HG03025 (cell line): ENCODE measurements at regions not wholly inside any gene's neighbourhood (a gene's known extent, or its start where the extent isn't known, plus 50 kb on each side); places are given as distances from the start of the nearest gene placed in this dataset.
"Not testable (repeated sequence)": the region's sequence is repeated elsewhere in the genome, so short reads cannot be mapped to it uniquely, and the experiment has no call there.

Experiments used
- ATAC-seq: cut with Tn5 transposase; IDR thresholded peaks from one replicate; pipeline ENCODE4 v1.9.1; 2021; ENCODE audit warnings: mild to moderate bottlenecking, moderate library complexity; ENCODE audit not compliant: unreplicated experiment, low FRiP score

DNA sequence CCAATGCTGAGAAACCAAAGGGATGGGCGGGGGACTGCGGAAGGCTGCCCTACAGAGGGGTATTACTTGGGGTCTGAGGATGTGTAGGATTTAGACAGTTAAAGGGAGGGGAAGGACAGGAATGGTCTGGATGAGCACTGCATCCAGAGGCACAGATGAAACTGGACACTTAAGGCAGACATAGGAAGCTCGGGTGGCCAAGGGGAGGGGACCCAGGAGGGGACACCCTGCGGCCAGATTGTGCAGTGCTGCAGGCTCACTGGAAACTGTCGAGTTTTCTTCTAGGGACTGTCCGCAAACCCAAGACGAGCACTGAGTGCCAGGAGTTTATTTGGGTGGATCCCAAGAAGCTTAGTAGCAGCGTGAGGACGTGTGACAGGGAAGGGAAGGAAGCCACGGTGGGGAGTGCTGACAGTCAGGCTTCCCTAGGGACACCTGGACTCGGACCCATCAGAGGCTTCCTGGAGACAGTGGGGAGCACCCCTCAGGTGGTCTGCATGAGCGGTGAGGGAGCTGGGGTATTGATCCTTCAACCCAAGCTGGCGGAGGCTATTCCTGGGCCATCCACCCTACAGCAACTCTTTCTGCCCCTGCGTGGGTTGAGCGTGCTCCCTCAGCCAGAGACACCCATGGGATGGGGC, 278.7 kb downstream of the FOXL1 start:
- ATAC-seq, result no peak

DNA sequence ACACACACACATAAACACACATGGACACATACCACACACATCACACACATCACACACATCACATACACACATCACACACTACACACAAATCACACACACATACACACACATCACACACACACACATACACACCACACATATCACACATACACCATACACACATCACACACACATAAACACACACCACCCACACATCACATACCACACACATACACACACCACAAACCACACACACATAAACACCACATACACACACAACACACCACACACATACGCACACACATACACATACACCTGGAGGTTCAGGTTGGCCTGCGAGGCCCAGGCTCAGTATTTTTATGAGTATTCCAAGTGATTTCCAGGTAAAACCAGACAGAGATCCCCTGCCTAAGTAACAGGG, 279.5 kb downstream of the FOXL1 start:
- no peak for ATAC-seq

DNA sequence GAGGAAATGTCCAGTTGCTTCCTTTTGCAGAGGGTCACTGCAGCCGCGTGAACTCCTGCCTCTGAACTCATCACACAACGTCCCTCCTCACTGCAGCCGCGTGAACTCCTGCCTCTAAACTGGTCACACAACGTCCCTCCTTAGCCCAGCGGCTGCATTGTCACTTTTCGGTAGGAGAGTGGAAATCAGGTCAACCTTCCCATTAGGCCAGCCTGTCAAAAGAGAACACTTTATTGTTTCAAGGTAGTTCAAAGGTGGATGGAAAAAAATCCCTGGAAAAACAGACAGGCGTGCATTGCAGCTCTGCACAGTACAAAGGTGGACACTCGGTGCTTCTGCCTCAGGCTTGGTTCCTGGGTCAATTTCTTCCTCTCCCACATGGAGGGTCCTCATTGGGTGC, 280.2 kb downstream of the FOXL1 start:
- ATAC-seq, result no peak

DNA sequence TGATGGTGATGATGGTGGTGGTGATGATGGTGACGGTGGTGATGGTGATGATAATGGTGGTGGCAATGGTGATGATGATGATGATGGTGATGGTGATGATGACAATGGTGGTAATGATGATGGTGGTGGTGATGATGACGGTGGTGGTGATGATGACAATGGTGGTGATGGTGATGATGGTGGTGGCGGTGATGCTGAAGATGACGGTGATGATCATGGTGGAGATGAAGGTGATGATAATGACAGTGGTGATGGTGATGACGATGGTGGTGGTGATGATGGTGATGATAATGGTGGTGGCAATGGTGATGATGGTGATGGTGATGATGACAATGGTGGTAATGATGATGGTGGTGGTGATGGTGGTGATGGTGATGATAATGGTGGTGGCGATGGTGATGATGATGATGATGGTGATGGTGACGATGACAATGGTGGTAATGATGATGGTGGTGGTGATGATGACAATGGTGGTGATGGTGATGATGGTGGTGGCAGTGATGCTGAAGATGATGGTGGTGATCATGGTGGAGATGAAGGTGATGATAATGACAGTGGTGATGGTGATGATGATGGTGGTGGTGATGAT, 283.0 kb downstream of the FOXL1 start:
- not testable (repeated sequence) for ATAC-seq

DNA sequence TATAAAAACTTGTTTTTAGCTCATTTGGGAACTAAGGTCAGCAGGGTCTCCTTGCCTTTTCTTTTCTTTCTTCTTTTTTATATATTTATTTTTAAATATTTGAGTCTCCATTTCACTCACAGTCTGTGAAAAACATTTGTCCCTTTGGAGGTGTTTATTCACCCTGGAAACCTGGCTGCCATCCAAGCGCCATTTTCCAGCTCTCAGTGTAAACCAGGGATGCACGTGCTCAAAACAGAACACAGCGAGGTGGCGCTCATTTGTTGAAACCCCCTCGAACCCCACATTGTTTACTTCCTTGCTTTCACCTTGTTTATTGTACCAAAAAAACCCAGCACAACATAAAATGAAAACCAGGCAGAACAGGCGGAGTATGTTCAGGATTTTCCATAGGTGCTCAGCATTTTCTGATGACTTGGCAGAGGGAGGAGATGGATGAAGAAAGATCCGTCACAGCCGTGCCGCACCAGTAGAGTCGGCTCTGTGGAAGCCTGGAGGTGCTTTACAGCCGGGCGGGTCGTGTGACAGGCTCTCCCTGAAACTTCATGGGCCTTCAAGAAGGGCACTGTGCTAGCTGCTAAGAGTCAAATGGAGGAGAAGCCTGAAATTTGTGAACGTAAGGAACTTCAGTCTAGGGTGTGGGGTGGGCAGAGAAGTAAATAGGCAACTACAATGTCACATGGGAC, 284.4 kb downstream of the FOXL1 start:
- ATAC-seq, result no peak

DNA sequence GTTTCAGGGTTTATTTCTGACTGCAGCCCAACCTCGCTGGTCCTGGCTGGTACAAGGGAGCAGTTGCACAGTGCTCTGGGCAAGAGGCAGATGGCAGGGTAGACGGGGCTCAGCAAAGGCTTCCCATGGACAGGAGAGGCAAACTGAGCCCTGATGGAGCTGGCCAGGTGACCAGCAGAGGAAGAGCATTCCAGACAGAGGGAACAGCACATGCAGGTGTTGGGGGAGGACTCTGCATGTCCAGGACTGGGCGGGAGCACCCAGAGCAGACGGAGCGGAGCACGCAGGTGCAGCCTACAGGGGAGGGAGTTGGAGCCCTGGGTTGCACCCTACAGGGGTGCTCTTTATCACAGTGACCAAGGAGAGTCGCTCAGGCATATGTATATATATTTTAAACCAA, 285.3 kb downstream of the FOXL1 start:
- ATAC-seq, result no peak

DNA sequence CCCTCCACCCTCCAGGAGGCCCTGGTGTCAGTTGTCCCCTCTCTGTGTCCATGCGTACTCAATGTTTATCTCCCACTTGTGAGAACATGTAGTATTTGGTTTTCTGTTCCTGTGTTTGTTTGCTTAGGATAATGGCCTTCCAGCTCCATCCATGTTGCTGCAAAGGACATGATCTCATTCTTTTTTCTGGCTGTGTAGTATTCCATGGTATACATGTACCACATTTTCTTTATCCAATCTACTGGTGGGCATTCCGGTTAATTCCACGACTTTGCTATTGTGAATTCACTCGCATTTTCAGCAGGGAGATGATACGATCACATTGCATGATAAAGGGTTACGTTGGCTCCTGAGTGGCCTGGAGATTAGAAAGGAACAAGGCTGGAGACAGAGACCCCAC, 286.2 kb downstream of the FOXL1 start:
- ATAC-seq, result no peak

DNA sequence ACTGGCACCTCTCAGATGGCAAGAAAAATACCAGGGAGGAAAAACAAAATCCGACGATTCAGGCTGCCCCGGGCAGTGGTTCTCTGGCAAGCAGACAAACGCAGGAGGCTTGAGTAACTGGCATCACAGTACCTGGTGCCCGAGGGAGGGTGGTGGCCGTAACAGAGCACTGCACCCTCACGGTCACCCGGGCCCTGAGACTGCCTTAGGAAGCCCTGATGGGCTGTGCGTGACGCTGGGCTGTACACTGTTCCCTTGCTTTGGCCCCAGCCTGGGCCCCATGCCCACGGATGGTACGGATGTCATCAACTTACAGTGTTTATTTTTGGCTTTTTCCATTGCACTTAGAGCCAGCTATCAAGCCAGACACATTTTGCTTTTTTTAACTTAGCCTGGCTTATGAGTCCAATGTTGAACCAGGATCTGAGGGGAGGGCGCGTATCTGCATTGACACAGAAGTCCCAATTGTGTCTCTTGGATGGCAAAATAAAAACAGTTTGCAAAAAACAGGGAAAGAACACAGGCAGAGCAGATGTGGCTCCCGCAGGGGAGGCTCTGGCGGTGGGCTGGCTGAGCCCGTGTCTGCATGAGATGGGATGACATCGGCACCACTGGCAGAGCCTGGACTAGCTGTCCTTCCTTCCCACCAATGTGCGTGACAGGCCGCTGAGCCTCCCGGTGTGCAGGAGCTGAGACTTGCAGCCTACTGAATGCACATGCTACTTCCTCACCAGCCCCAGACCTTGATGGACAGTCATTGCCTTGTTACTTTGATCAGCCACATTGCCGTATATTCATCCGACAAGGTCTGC, 287.7 kb downstream of the FOXL1 start:
- no peak for ATAC-seq

DNA sequence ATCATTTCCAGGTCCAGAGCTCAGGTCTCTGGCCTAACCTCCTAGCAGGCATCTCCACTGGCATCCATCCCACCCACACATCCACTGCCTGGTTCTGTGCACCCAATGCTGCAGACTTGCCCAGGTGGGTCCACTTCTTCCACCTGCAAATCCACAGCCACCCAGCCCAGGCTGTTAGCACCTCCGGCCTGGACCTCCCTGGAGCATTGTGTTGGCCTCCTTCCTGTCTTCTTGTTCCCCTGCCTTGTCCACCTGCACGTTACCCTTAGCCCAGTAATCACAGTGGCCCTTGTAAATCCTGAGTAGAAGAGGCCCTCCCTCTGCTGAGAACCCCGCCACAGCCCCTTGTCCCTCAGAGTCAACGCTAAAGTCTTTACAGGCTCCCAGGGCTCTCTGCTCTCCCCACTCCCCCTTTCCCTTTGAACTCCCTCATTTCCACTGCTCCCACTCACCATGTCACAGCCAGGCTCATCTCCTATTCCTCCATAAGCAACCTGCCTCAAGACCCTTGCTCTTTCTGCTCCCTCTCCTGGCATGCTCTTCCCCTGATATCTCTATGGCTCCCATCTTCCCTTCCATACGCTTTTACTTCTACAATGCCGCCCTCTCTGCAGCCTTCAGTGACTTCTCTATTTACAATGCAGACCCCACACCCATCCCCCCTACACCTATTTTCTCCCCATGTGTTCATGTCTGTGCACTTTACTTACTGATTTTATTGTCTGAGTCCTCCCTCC, 288.8 kb downstream of the FOXL1 start:
- ATAC-seq, result no peak

DNA sequence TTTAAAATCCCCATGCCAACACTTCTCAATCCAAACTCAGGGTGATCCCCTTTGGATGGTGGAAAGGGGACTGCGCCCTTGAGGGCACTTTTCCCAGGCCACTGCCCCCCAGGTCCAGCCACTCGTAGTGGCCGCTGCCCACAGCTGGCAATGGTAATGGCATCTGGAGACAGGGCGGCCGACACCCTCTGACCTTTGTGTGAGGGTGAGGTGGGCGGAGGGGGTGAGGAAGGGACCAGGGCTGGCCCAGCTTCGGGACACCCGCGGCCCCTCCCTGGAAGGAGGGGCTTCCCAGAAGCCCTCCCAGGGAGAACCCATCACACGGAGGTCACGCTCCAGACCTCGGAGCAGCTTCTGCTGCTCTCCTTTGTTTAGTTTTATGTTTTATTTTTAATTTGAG, 289.7 kb downstream of the FOXL1 start:
- ATAC-seq, result no peak

DNA sequence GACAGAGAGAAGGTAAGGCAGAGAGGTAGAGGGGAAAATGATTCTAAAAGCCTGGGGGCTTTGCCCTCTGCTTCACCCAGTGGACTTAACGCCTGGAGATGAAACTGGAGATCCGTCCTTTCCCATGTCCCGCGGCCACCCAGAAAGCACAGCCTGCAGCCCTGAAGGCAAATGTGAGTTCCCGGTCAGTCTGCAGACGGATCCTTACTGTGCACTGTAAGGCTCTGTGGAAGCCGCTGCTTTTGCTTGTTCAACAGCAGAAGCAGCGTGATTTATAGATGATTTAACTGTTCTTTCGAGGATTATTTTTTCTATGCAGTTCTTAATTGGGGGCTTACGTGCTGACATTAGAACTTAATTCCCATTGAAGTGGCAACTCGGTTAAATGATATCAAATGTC, 290.4 kb downstream of the FOXL1 start:
- no peak for ATAC-seq

DNA sequence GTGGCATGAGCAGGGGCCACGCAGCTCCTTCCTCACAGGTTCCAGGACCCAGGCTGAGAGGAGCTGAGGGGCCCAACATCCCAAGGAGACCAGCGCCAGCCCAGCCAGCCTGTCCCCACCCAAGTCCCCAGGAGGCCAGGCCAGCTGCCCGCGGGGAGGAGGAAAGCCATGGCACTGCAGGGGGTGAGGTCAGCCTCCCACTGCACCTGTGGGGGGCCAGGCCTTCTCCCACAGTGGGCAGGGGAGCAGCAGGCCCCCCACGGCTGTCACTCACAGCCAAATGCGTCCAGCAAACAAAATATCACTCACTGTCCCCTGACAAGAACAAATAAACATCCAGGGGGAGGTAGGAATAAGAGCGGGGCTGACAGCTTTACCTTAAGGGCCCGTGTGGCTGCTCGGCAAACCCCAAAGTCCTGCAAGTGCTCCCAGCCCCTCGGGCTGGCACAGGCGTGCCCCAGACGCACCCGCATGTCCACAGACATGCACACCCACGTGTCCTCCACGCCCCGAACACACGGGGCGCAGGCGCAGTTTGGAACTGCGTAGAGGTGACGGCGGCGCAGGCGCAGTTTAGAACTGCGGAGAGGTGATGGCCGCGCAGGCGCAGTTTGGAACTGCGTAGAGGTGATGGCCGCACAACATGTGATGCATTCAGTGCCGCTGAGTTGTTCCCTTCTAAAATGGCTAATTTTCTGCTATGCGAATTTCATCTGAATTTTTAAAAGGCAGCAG, 291.1 kb downstream of the FOXL1 start:
- no peak for ATAC-seq

DNA sequence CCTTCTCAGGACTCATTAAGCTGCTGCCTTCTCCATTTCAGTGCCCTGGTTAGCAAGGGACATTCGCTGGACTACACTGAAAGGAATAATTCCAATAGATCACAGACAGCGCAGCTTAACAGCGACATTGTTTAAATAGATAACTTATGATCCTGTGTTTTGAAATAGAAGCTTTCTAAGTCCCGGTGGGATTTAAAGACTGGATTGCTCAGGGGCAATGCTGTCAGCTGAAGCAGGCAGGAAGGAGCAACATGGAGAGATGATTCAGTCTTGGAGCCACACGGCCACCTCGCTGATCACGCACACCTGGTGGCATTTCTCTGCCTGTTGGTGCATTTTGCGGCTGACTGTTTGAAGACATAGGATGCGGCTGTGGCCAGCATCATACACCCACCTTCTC, 292.0 kb downstream of the FOXL1 start:
- ATAC-seq, result no peak

DNA sequence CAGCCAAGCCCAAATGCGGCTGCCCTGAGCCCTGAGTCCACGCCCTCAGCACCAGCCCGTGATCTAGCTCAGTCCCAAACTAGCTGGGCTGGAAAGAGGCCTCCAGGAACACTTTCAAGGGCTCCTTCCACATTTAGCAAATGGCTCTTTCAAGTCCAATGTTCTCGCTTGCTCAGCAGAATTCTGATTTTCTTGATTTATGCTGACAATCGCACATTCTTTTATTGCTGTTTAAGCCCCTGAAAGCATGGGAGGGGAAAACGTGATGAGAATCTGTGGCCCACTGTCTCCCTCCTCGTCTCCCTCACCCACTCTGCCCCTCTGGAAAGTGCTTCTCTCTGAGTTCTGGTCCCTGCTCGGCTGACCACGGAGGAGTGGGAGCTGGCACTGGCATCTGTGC, 293.8 kb downstream of the FOXL1 start:
- ATAC-seq, result no peak

DNA sequence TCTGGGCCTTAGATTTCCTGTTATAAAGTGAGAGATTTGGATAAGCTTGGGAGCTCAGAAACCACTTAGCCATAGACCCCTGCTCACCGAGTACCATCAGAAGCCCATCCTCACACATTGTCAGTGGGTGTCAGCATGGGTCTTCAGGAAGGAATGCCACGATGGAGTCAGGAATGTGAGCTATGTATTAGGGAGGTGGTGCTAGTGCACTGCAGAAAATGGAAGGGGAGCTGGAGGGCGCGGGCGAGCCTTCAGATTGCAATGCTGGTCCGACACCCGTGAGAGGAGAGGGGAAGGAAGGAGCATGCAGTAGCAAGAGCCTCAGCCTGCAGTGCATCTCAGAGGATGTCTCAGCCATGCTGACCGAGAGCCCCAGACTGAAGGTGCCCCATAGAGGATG, 294.5 kb downstream of the FOXL1 start:
- no peak for ATAC-seq

DNA sequence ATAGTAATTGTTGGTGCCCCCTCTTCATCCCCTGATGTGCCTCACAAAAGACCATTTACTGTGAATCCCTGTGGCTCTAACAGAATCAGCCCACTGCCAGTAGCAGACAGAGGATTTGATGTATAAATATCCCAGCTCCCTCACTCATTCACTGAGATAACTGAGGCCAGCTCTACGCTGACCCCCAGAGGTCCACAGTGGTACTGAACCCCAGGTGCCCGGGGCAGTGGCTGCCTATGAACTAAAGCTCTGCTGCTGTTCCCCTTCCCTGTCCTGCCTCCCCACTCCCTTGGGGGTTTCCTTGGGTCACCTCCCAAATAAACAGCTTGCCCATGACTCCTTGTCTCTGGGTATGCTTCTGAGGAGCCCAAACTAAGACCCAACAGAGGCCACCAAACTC, 295.8 kb downstream of the FOXL1 start:
- no peak for ATAC-seq

DNA sequence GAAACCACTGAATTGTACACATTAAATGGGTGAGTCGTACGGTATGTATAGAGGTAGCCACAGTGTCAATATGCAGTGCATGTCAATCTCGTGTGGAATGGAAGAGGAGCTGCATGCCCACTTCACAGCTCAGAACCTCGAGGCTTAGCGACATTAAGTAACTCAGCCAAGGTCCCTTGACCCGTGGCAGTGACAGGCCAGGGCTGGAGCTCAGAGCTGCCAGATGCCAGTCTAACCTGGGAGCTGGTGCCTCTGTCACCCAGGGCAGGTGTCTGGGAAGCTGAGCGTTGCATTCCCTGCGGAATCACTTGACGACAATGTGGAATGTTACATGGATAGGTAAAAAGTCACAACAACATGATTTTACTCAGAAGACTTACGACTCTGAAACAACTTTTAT, 298.1 kb downstream of the FOXL1 start:
- no peak for ATAC-seq

DNA sequence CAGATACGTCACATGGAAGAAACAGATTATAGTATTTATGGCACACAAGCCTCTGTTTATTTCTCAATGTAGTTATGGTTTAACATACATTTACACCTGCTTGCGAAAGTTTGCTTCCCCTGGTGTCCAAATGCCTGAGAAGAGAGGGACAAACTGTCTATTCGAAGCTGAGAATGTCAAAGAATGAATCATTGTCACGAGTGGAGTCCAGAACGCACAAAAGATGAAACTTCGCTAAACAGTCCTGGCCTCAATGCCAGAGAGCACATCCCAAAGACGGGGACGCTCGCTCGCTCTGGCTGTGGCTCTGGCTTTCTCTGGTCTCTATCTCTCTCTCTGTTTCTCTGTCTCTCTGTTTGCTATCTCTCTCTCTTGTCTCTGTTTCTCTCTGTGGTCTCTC, 298.8 kb downstream of the FOXL1 start:
- no peak for ATAC-seq

DNA sequence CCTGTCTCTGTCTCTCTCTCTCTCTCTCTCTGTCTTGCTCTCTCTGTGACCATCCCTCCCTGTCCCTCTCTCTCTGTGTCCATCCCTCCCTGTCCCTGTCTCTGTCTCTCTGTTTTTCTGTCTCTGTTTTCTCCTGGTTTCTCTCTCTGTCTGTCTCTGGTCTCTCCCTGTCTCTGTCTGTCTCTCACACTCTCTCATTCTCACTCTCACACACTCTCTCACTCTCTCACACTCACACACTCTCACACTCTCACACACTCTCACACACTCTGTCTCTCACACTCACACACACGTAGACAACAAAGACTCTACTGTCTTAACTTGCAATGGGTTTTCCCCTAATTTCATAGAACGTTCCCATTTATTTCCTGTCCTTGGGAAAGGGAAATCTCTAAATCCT, 299.5 kb downstream of the FOXL1 start:
- no peak for ATAC-seq
